Natural killer cell treated with Interleukin-12 subunit alpha and Interleukin-12 subunit beta and Interleukin-15 and Interleukin-18, amount 100 ng/mL, for 72 hours (primary cell): ENCODE measurements at regions not wholly inside any gene's neighbourhood (a gene's known extent, or its start where the extent isn't known, plus 50 kb on each side); places are given as distances from the start of the nearest gene placed in this dataset.

Experiments used
- ATAC-seq, 2 donors: fragments of 150-1000 bp; cut with Tn5 transposase in 1 of 2; sonication (Bioruptor Pico), chemical (Tn5 transposase) in 1 of 2; 2 replicates each; pipeline ENCODE4 v1.10.0; 2021
- DNase-seq: peaks from one replicate; pipeline ENCODE4 v3.0.0; 2022; ENCODE audit warnings: low spot score
- H3K27ac Mint-ChIP-seq, 2 donors: 1 replicate in 1 of 2; 2 replicates in 1 of 2; pipeline ENCODE4 v1.8.0; 2022; ENCODE audit warnings: mixed read lengths in 2 of 2, mild to moderate bottlenecking in 1 of 2, moderate library complexity in 1 of 2
- H3K27me3 Mint-ChIP-seq, 2 donors: 1 replicate in 1 of 2; 2 replicates in 1 of 2; pipeline ENCODE4 v1.8.0; 2022; ENCODE audit warnings: mixed read lengths in 2 of 2
- H3K36me3 Mint-ChIP-seq: one replicate; pipeline ENCODE4 v1.8.0; 2022; ENCODE audit warnings: mixed read lengths
- H3K4me1 Mint-ChIP-seq, 2 donors: 1 replicate in 1 of 2; 2 replicates in 1 of 2; pipeline ENCODE4 v1.8.0; 2022; ENCODE audit warnings: low read depth in 2 of 2, mixed read lengths in 2 of 2, mild to moderate bottlenecking in 1 of 2
- H3K4me3 Mint-ChIP-seq: one replicate; pipeline ENCODE4 v1.8.0; 2022; ENCODE audit warnings: mixed read lengths
- H3K9me3 Mint-ChIP-seq: 2 replicates; pipeline ENCODE4 v1.8.0; 2022; ENCODE audit warnings: mixed read lengths

DNA sequence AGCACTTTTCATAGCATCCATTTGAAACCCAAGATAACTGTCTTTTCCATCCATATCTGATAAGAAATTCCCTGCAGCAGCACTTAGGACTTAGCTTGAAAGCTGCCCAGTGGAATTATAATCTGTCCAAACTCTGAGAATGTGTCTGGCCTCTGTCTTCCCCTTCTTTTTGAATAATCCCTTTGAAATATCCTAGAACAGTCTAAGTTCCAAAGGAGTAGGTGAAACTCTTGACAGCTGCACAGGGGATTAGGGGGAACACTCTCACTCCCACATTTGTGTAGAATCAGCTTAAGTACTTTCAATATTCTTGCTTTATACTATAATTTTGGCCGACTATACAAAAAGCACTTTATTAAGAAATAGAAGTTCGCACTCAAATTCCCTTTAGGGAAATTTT is 157.7 kb downstream of the PAPSS1 start:
- Mint-ChIP-seq H3K36me3 (peaks cover 11% of the 10 kb centered on the region), H3K27ac (no peak overlapping the region), H3K4me1 (no peaks in the 10 kb centered on the region), H3K27me3 (no peaks in the 10 kb centered on the region), H3K9me3 (peaks cover 7% of the 10 kb centered on the region), H3K4me3 (no peak overlapping the region)
- DNase-seq (no peak), ATAC-seq (no peak)

DNA sequence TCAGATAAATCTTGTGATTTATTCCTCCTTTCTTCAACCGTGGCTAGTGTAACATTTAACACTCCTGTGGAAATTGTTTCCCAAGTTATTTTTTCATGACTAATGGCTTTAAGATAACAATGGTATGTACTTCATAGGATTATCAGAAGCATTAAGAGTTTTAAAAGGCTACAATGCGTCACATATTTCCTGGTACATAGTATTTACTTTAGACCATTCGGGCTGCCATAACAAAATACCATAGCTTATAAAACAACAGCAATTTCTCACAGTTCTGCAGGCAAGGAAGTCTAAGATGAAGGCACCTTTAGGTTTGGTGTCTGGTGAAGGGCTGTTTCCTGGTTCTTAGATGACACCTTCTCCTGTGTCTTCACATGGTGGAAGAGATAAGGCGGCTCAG is 158.6 kb downstream of the PAPSS1 start:
- H3K27ac Mint-ChIP-seq: no peak overlapping the region

DNA sequence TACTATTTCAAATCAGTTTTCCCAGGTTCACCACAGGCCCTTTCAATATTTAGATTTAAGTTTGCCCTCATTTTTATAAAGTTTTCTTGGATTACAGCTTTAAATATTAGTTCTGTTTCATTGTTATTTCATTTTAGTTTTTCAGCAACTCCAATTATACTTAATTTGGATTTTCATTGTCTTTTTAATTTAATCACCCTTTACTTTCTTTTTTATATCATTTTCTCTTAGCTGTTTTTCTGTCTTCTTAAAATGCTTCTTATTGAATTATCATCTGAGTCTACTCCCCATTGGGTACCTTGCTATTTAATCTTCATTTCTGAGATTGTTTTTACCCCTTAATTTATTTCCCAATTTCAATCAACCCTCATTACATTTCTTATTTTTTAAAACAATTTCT is 160.4 kb downstream of the PAPSS1 start:
- H3K36me3 Mint-ChIP-seq: peaks cover 9% of the 10 kb centered on the region
- H3K9me3 Mint-ChIP-seq: peaks cover 7% of the 10 kb centered on the region
- H3K27me3 Mint-ChIP-seq: no peaks in the 10 kb centered on the region
- ATAC-seq: no peak
- no peak overlapping the region for H3K4me3 Mint-ChIP-seq
- no peak for DNase-seq
- H3K27ac Mint-ChIP-seq: no peak overlapping the region
- no peaks in the 10 kb centered on the region for H3K4me1 Mint-ChIP-seq

More for the DNA sequence above, 158.6 kb downstream of the PAPSS1 start:
- H3K27me3 Mint-ChIP-seq: no peaks in the 10 kb centered on the region
- H3K9me3 Mint-ChIP-seq: peaks cover 7% of the 10 kb centered on the region
- ATAC-seq: no peak
- DNase-seq: no peak
- no peak overlapping the region for H3K4me3 Mint-ChIP-seq
- no peaks in the 10 kb centered on the region for H3K4me1 Mint-ChIP-seq
- H3K36me3 Mint-ChIP-seq: peaks cover 9% of the 10 kb centered on the region

DNA sequence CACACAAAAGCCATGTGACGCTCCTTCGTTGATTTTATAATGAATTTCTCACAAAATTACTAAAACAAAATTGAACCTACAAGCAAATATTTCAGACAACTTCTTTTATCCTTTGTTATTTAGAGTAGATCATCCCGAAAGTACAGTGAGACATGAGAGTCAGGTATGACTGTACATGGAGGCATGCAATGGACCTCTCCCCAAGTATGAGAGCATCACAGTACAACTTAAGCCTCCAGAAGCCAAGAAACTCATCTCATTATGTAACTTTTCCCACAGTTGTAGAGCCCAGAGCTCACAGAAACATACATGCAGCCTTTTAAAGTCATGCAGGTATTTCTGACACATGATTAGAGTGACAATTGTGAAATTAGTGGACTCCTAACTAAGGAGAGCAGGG is 167.7 kb downstream of the PAPSS1 start:
- Mint-ChIP-seq H3K36me3 (no peaks in the 10 kb centered on the region), H3K4me1 (no peaks in the 10 kb centered on the region), H3K9me3 (peaks cover 3% of the 10 kb centered on the region), H3K4me3 (no peak overlapping the region), H3K27me3 (no peaks in the 10 kb centered on the region), H3K27ac (no peak overlapping the region)
- DNase-seq (no peak), ATAC-seq (no peak)

DNA sequence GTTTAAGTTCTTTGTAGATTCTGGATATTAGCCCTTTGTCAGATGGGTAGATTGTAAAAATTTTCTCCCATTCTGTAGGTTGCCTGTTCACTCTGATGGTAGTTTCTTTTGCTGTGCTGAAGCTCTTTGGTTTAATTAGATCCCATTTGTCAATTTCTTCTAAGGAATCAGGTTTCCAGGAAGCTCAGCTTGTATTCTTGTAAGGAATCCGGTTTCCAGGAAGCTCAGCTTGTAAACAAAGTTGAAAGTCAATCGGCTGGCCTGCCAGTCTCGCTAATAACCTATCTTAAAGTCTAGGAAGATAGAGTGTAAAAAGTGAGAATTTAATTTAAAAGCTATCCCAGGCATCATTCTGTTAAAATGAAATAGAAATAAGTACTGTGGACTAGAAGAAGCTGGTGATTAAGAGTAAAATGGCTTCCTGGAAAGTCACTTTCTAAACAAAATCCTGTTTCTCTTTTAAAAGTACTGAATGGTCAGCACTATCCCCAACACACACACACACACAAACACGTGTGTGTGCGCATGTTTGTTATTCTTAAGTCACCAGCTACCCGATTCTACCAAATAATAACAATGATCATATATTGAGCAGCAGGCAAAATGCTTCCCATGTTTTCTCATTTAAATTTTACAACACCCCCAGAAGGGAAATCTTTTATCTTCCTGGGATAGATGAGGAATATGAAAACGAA is 171.7 kb downstream of the PAPSS1 start:
- no peak overlapping the region for H3K27ac Mint-ChIP-seq
- H3K4me3 Mint-ChIP-seq: no peak overlapping the region
- H3K4me1 Mint-ChIP-seq: no peaks in the 10 kb centered on the region
- H3K36me3 Mint-ChIP-seq: no peaks in the 10 kb centered on the region
- no peaks in the 10 kb centered on the region for H3K27me3 Mint-ChIP-seq
- no peak for ATAC-seq
- H3K9me3 Mint-ChIP-seq: peaks cover 8% of the 10 kb centered on the region
- no peak for DNase-seq

DNA sequence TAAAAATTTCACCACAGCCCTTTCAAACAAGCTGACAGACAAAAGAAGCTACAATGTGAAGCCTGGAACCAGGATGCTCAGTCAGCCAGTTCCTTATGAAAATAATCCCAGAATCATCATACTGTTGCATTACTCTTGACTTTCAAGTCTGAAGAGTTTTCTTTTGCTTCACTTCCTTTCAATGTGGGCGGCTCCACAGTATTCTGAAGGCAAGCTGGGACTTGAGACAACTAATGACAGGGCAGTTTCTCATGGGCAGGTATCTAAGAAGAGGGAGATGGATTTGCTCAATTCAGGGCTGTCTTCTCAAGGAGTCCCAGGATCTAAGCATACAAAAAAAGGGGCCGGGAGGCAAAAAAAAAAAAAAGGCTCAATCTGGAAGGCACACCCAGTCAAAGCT is 173.4 kb downstream of the PAPSS1 start:
- Mint-ChIP-seq H3K27me3 (no peaks in the 10 kb centered on the region), H3K36me3 (no peaks in the 10 kb centered on the region), H3K4me1 (no peaks in the 10 kb centered on the region), H3K9me3 (peaks cover 9% of the 10 kb centered on the region), H3K27ac (no peak overlapping the region), H3K4me3 (no peak overlapping the region)
- no peak for DNase-seq
- ATAC-seq: no peak

DNA sequence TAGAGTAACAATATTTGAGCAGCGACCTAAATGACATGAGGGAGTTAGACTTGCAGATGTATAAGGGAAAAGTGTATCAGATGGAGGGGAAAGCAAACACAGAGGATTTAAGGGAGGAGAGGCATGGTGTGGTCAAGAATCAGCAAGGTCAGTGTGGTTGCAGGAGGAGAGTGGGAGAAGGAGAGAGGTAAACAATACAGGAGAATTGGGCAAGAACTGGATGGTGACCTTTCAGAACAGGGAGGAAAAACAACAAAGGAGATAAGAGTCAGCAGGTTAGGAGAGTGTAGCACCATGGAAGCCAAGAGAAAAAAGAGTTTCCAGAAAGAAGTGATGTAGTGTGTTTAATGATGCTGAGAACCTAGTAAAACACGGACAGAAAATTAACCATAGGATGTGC is 178.5 kb downstream of the PAPSS1 start:
- DNase-seq (no peak), ATAC-seq (no peak)
- H3K27ac Mint-ChIP-seq: no peak overlapping the region
- peaks cover 10% of the 10 kb centered on the region for H3K9me3 Mint-ChIP-seq
- no peak overlapping the region for H3K4me3 Mint-ChIP-seq
- no peaks in the 10 kb centered on the region for H3K4me1 Mint-ChIP-seq
- no peaks in the 10 kb centered on the region for H3K36me3 Mint-ChIP-seq
- no peaks in the 10 kb centered on the region for H3K27me3 Mint-ChIP-seq

DNA sequence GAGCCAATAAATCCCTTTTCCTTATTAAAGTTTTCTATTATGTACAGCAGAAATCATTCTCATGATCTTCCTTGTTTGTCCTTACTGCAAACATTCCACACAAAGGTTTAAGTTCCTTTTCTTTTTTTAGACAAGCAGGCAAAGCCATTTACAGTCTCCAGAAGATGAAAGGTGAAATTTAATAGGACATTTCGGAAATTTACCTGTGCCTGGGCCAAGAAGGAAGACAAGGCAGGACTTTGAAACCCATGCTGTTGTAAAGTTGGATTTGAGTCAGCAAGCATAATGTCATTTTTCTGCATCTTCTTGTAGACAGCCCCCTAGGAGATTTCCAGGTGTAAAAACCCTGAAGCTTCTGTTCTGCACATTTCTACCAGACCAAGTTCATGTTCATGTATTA is 188.1 kb downstream of the PAPSS1 start:
- Mint-ChIP-seq H3K4me1 (no peaks in the 10 kb centered on the region), H3K27ac (no peak overlapping the region), H3K9me3 (peaks cover 4% of the 10 kb centered on the region), H3K36me3 (no peaks in the 10 kb centered on the region), H3K27me3 (no peaks in the 10 kb centered on the region), H3K4me3 (no peak overlapping the region)
- ATAC-seq (no peak), DNase-seq (no peak)

DNA sequence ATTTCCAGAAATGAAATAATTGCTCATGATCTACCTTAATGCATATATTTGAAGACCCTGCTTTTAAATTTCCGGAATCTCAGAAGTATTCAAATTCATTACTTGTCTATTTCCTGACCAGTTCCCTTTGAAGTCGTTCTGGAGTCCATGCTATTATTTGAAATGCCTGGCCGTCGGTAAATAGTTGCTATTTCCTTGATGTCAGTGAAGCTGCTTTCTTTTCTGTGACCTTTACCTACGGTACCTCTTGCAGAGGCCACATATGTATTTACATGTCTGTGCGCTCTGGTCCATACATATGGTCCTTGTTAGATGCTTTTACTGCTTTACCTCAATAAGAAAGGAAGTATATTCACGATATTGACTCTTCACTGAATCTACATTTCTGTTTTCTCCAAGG is 199.7 kb downstream of the PAPSS1 start:
- Mint-ChIP-seq H3K4me3 (no peak overlapping the region), H3K9me3 (peaks cover 16% of the 10 kb centered on the region), H3K27ac (no peak overlapping the region), H3K27me3 (no peaks in the 10 kb centered on the region), H3K4me1 (no peaks in the 10 kb centered on the region), H3K36me3 (no peaks in the 10 kb centered on the region)
- ATAC-seq (no peak), DNase-seq (no peak)

DNA sequence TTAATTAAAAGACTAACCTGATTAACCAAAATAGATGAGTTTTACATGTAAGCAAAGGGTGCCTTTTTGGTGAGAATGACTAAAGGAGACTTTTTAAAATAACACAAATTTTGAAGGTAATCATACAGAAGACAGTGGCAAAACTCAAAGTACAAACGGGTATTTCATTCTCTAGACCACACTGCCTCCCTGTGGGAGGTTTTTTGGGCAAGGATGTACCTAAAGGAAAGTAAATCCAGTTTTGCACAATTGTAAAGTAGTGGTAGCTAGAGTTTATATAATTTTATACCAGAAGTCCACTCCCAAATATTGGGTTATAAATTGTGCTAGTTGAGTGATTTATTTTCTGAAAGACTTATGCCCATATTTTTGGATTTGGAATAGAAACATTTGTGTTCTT is 201.0 kb downstream of the PAPSS1 start:
- DNase-seq: no peak
- no peak for ATAC-seq
- no peak overlapping the region for H3K27ac Mint-ChIP-seq
- H3K4me1 Mint-ChIP-seq: no peaks in the 10 kb centered on the region
- peaks cover 21% of the 10 kb centered on the region for H3K9me3 Mint-ChIP-seq
- H3K36me3 Mint-ChIP-seq: no peaks in the 10 kb centered on the region
- H3K4me3 Mint-ChIP-seq: no peak overlapping the region
- H3K27me3 Mint-ChIP-seq: no peaks in the 10 kb centered on the region

DNA sequence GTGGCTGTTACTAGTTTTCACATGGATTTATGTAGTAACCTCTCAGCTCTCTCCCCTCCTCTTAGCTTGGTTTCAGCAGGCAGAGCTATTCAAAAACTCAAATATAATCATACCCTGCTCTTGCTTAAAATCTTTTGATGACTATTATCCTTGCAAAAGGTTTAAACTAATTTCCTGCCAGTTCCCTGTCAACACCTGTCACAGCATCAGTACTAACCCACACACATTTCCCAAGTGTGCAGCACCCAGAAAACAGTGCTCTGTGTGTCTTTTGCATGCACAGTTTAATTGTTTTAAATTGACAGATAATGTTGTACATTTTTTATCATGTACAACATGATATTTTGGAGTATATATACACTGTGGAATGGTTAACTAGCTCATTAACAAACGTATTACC is 202.0 kb downstream of the PAPSS1 start:
- H3K27ac Mint-ChIP-seq: no peak overlapping the region
- ATAC-seq (no peak), DNase-seq (no peak)
- no peaks in the 10 kb centered on the region for H3K36me3 Mint-ChIP-seq
- H3K4me1 Mint-ChIP-seq: no peaks in the 10 kb centered on the region
- H3K4me3 Mint-ChIP-seq: no peak overlapping the region
- H3K9me3 Mint-ChIP-seq: peaks cover 14% of the 10 kb centered on the region
- no peaks in the 10 kb centered on the region for H3K27me3 Mint-ChIP-seq

DNA sequence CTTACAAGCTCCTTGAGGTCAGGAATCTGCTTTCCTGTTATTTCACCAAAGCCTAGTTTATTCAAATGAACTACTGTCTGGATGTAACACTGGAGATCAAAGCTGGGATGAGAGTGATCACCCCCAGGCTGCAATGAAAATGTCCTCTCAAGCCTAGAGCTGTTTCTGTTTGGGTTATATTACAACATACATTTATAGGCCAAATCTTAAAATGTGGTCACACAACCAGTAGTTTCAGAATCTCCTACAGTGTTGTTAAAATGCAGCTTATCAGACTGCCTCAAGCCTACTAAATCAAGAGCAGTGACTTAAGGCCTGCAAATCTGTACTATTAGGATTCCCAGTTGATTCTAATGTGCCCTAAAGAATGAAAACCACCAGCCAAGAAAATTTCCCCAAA is 207.5 kb downstream of the PAPSS1 start:
- Mint-ChIP-seq H3K4me3 (no peak overlapping the region), H3K27ac (no peak overlapping the region), H3K4me1 (no peaks in the 10 kb centered on the region), H3K27me3 (no peaks in the 10 kb centered on the region), H3K9me3 (peaks cover 8% of the 10 kb centered on the region), H3K36me3 (no peaks in the 10 kb centered on the region)
- no peak for DNase-seq
- ATAC-seq: no peak

DNA sequence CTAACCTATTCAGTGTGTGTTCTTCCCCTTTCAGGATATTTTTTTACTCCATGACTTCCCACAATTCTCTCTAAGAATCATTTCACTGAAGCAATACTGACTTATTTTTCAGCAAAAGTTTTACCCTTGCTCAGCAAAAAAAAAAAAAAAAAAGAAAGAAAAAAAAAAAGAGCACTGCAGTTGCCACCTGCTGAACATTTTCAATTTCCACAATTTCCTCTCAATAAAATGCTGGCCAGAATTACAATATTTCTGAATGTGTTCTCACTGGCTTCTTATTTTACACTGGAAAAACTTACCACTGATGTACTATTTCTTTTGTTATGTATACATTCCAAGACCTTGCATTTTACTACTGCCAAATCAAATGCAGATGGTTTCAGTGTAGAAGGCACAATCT is 210.4 kb downstream of the PAPSS1 start:
- ATAC-seq: no peak
- no peak for DNase-seq
- Mint-ChIP-seq H3K27me3 (no peaks in the 10 kb centered on the region), H3K36me3 (no peaks in the 10 kb centered on the region), H3K4me1 (no peaks in the 10 kb centered on the region), H3K27ac (no peak overlapping the region), H3K9me3 (peaks cover 3% of the 10 kb centered on the region), H3K4me3 (no peak overlapping the region)

DNA sequence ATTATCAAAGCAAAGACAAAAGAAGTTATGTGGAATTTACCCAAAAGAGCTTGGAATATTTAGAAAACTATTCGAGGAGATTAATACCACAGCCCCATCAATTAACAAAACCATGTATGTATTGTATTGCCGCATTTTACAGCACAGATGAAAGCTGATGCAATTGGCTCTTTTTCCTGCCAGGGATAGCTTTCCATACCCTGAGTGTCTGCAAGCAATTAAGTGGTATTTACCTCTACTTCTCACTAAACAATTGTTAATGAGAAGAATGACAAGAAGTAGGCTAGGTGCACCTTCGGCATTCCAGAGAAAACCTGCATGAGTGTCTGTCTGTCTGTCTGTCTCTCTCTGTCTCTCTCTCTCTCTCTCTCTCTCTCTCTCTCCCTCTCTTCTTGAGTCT is 219.5 kb downstream of the PAPSS1 start:
- H3K27ac Mint-ChIP-seq: no peak overlapping the region
- DNase-seq: no peak
- no peak overlapping the region for H3K4me3 Mint-ChIP-seq
- H3K9me3 Mint-ChIP-seq: peaks cover 22% of the 10 kb centered on the region
- ATAC-seq: no peak
- no peaks in the 10 kb centered on the region for H3K36me3 Mint-ChIP-seq
- no peaks in the 10 kb centered on the region for H3K4me1 Mint-ChIP-seq
- no peaks in the 10 kb centered on the region for H3K27me3 Mint-ChIP-seq

DNA sequence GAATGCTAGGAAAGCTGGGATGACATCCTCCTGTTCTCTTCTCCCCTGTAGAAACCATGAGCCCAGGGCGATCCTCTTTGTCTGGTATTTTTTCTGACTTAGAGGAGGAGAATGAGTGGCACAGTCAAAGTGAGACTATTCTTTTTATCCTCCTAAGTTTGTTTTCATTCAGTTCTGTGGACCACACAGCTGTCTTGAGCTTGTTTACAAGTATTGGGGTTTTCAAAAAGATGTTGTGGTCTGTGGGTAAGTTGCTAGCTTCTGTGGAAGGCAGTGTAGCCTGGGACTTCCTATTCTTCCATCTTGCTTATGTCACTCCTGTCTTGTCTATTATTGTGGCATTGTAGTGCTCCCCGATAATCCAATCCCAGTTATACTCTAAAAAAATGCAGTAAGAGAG is 223.0 kb downstream of the PAPSS1 start:
- Mint-ChIP-seq H3K36me3 (no peaks in the 10 kb centered on the region), H3K27ac (no peak overlapping the region), H3K4me3 (no peak overlapping the region), H3K27me3 (no peaks in the 10 kb centered on the region), H3K9me3 (peaks cover 24% of the 10 kb centered on the region), H3K4me1 (no peaks in the 10 kb centered on the region)
- ATAC-seq (no peak), DNase-seq (no peak)
